Activated T-cell treated with anti-CD3 and anti-CD28 coated beads for 48 hours (primary cell): ENCODE measurements at regions not wholly inside any gene's neighbourhood (a gene's known extent, or its start where the extent isn't known, plus 50 kb on each side); places are given as distances from the start of the nearest gene placed in this dataset.
"Not testable (repeated sequence)": the region's sequence is repeated elsewhere in the genome, so short reads cannot be mapped to it uniquely, and the experiment has no call there.

Experiments
- DNase-seq: peaks from one replicate; pipeline ENCODE4 v3.0.0-alpha.2; 2020; ENCODE audit warnings: low read depth

GRCh38 chr7:69508736-69509135, 89.5 kb upstream of the AUTS2 start:
- no peak for DNase-seq

GRCh38 chr7:69510114-69510513, 88.2 kb upstream of the AUTS2 start:
- no peak for DNase-seq

- DNase-seq = no peak
Measured at GRCh38 chr7:69515495-69516212, 82.6 kb upstream of the AUTS2 start.

GRCh38 chr7:69516238-69516820, 81.9 kb upstream of the AUTS2 start:
- no peak for DNase-seq

- DNase-seq = no peak
Measured at GRCh38 chr7:69517985-69518704, 80.1 kb upstream of the AUTS2 start.

GRCh38 chr7:69518705-69519077, 79.6 kb upstream of the AUTS2 start:
- no peak for DNase-seq

- DNase-seq = no peak
Measured at GRCh38 chr7:69526570-69526969, 71.7 kb upstream of the AUTS2 start.

GRCh38 chr7:69527706-69528105, 70.6 kb upstream of the AUTS2 start:
- DNase-seq = no peak

- no peak for DNase-seq
Measured at GRCh38 chr7:69531050-69531449, 67.2 kb upstream of the AUTS2 start.

GRCh38 chr7:69534461-69535041, 63.7 kb upstream of the AUTS2 start:
- no peak for DNase-seq

- no peak for DNase-seq
Measured at GRCh38 chr7:69537691-69538090, 60.6 kb upstream of the AUTS2 start.

GRCh38 chr7:69539531-69539930, 58.7 kb upstream of the AUTS2 start:
- no peak for DNase-seq

- no peak for DNase-seq
Measured at GRCh38 chr7:69540287-69540686, 58.0 kb upstream of the AUTS2 start.

GRCh38 chr7:69541779-69542432, 56.4 kb upstream of the AUTS2 start:
- not testable (repeated sequence) for DNase-seq

GRCh38 chr7:69545175-69545574, 53.1 kb upstream of the AUTS2 start:
- no peak for DNase-seq
